NOMO-1 (cell line): ENCODE measurements at regions not wholly inside any gene's neighbourhood (a gene's known extent, or its start where the extent isn't known, plus 50 kb on each side); places are given as distances from the start of the nearest gene placed in this dataset.
"Not testable (repeated sequence)": the region's sequence is repeated elsewhere in the genome, so short reads cannot be mapped to it uniquely, and the experiment has no call there.

Experiments used
- DNase-seq, 2 experiments: peaks; one replicate each; lab custom pipeline; 2025; ENCODE audit not compliant: unreplicated experiment in 2 of 2; lab: John Stamatoyannopoulos, UW

- no peak for DNase-seq
Observed at GRCh38 chr13:101003566-101003965, 329.0 kb upstream of the TMTC4 start.

GRCh38 chr13:100989392-100989791, 314.8 kb upstream of the TMTC4 start:
- DNase-seq: no peak

- no peak for DNase-seq
Observed at GRCh38 chr13:100988921-100989320, 314.3 kb upstream of the TMTC4 start.

- no peak for DNase-seq
Observed at GRCh38 chr13:100987948-100988347, 313.4 kb upstream of the TMTC4 start.

- no peak for DNase-seq
Observed at GRCh38 chr13:100986571-100986970, 312.0 kb upstream of the TMTC4 start.

GRCh38 chr13:100984085-100984705, 309.6 kb upstream of the TMTC4 start:
- DNase-seq: no peak

- no peak for DNase-seq
Observed at GRCh38 chr13:100983111-100983510, 308.5 kb upstream of the TMTC4 start.

GRCh38 chr13:100980171-100980570, 305.6 kb upstream of the TMTC4 start:
- DNase-seq: no peak

GRCh38 chr13:100977841-100978240, 303.2 kb upstream of the TMTC4 start:
- DNase-seq: no peak

GRCh38 chr13:100976993-100977392, 302.4 kb upstream of the TMTC4 start:
- DNase-seq: no peak

- DNase-seq: not testable (repeated sequence)
Observed at GRCh38 chr13:100975666-100976065, 301.1 kb upstream of the TMTC4 start.

- no peak for DNase-seq
Observed at GRCh38 chr13:100962585-100962984, 288.0 kb upstream of the TMTC4 start.

- no peak for DNase-seq
Observed at GRCh38 chr13:100961186-100961585, 286.6 kb upstream of the TMTC4 start.

- no peak for DNase-seq
Observed at GRCh38 chr13:100958831-100959230, 284.2 kb upstream of the TMTC4 start.

GRCh38 chr13:100957741-100958140, 283.1 kb upstream of the TMTC4 start:
- no peak for DNase-seq

GRCh38 chr13:100954430-100955305, 280.1 kb upstream of the TMTC4 start:
- no peak for DNase-seq

- DNase-seq: no peak
Observed at GRCh38 chr13:100951016-100951415, 276.4 kb upstream of the TMTC4 start.

GRCh38 chr13:100948937-100949336, 274.3 kb upstream of the TMTC4 start:
- not testable (repeated sequence) for DNase-seq

GRCh38 chr13:100946588-100946987, 272.0 kb upstream of the TMTC4 start:
- no peak for DNase-seq

- no peak for DNase-seq
Observed at GRCh38 chr13:100944791-100945345, 270.3 kb upstream of the TMTC4 start.

- DNase-seq: no peak
Observed at GRCh38 chr13:100942742-100943141, 268.1 kb upstream of the TMTC4 start.
